ENCODE measurements at regions not wholly inside any gene's neighbourhood (a gene's known extent, or its start where the extent isn't known, plus 50 kb on each side); places are given as distances from the start of the nearest gene placed in this dataset.

- DNase-seq: peak; percentile 8
Observed at GRCh38 chr1:18535391-18536210, 54.9 kb downstream of the KLHDC7A start.

DNA sequence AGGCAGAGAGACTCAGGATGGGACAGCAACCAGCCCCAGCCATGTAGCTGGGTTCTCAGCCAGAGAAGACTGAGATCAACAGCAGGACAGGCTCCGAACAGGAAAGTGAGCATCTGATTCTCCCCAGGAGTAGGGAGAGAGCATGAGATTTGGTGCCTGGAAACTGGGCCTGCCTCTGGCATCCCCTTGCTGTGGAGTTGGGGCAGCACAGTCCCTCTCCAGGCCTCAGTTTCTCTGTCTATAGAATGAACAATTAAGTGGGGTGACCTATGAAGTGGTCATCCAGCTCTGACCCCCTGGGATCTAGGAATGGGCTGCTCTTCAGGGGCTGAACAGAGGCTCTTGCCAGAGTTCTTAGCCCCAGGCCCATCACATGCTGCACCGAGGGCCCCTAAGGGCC, 55.6 kb downstream of the KLHDC7A start:
- DNase-seq: peak; percentile 7

DNA sequence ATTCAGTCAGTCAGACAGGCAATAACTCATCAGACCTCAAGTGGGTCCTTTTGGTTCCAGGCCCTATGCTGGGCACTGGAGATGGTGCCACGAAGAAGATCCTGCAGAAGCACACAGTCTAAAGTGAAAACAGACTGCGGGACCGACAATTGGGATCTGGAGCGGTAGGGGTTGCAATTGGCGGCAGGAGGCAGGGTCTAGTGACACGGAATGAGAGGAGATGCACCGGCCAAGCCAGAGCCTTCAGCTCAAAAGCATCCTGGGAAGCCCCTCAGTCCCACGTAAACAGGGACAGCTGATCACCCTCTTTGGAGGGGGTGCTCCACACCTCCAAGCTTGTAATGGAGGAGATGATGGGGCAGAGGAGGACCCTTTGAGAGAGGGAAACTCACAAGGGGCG, 56.2 kb downstream of the KLHDC7A start:
- peak; percentile 2 for DNase-seq

DNA sequence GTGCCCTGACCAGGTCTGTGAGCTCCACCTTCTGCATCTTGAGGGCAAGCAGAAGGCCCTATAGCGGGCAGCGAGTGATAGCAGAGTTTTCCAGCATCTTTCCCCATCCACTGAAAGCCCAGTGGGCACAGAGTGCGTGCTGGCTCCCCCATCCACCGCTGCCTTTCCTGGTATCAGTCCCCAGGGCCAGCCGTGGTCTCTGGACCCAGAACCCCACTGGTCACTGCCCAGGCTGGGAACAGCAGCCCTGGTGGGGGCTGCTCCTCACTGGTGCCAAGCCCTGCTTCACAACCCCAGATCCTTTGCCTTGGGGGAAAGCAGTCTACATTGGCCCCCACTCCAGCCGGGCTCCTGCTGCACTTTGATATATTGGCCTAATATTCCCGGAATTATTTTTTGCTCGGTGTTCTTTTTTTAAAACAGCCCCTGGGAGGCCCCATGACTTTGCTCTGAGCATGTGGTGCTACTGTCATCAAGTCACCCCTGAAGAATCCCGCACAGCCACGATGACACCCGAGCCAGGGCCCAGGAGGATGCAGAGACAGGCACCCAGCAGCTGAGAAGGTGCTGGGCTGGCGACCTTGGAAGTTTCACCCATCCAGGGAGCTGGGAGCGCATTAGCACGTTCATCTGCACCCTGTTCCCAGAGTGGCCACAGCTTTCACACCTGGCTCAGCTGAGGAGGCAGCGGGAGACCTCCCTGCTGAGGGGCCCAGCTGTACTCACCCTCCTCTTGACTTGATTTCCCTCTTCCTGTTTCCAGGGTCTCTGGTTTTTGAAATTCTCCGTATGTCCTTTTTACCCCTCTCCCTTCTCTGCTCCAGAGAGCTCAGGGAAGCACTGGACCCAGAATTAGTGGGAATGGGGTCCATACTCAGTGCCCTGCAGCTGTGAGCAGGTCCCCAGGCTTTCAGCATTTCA, 56.9 kb downstream of the KLHDC7A start:
- peak; percentile 9 for DNase-seq

DNA sequence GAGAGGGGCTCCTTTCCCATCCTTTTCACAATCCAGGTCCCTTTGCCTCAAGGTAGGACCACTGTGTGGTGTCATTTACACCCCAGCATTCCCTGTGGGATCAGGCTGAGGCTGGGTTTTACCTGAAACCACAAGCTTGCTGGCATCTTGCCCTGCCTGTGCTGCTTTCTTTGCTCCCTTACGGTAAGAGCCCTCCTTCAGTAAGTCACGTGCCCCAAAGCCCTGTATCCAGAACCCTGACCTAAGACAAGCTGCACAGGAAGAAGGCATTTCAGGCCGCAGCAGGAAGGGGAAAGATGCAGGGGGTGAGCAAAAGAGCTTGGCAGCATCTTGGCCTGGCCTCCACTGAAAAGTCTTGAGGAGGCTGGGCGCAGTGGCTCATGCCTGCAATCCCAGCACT, 58.4 kb downstream of the KLHDC7A start:
- peak; percentile 6 for DNase-seq

DNA sequence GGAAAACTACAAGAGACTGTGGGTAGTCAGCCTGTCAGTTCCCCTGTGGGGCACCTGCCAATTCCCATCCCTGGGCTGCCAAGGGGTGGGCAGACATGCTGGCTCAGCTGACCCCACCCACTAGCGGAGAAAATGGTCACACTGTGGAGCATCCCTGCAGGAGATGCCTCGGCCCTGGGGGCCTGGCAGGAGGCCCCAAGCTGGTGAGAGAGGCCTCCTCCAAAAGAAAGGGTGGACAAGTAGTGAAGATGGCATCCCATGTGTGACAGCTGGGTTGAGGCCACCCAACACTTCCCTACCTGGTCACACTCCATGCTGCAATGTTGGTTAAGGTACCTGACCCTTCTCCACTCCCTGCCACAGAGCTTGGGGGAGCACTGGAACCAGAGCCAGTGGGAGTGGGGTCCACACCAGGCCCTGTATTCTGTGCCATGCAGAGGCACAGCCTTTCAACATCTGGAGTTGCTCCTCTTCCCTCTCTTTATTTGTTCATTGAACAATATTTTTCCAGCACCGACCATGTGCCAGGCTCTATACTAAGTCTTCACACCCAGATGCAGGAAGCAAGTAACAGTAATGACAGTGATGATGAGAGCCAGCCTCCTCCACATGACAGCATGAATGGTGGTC, 59.5 kb downstream of the KLHDC7A start:
- DNase-seq: peak; percentile 6

DNA sequence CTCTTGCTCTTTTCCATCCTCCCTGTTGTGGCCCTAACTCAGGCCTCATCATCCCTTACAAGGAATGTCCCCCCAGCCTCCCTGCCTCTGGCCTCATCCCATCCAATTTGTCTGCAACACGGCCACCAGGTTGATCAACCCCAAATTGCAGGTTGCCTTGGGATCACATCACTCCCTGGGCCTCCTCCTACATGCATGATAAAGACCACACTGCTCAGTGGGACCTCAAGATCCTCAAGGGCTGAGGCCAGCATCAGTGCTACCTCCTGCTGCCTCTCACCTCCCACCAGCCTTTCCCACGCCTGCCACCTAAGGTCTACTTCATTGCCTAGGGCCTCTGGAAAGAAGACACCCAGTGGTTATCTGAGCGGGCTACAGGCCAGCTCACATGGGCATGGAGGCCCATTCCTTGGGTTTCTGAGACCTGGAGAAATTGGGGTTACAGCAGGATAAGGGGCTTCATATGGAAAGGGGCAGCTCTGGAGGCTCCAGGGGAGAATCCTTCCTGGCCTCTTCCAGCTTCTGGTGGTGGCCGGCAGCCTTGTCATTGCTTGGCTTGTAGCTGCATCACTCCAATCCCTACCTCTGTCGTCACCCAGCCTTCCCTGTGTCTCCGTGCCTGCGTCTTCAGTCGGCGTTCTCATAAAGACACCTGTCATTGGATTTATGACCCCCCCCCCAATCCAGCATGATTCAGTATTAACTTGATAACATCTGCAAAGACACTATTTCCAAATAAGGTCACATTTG, 60.5 kb downstream of the KLHDC7A start:
- peak; percentile 8 for DNase-seq

DNA sequence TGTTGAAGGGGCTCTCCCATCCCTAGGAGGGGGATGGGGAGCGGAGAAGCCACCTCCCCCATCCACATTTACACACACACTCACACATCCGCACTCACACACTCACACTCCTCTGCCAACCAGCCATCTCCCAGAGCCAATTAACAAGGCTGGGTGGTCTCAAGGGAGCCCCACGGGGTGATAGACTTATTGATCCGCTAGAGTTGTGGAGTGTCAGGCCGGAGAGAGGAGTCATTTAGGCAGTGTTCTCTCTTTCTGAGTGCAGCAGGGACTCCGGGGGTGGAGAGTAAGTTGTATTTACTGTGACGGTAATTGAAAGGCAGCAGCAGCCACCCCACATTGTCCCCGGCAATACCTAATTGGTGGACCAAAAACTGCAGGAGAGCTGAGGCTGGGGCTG, 61.6 kb downstream of the KLHDC7A start:
- peak; percentile 4 for DNase-seq

GRCh38 chr1:18546026-18546425, 65.3 kb downstream of the KLHDC7A start:
- DNase-seq: no peak

DNA sequence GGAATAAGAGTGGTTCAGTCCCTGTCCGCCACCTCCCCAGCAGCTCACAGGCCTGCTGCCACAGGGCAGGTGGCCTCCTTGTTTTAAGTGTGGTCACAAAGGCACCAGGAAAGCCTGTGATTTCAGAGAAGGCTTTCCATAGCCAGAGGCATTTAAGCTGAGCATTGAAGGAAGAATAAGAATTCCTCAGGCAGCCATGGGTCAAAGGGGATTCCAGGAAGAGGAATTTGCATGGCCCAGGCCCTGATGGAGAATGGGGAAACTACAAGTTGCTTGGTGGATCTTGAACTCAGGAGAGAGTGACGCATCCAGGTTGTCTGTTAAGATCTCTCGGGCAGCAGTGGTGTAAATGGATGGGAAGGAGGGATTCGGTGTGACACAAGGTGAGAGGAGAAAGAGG, 66.7 kb downstream of the KLHDC7A start:
- no peak for DNase-seq

- no peak for DNase-seq
Observed at GRCh38 chr1:18548643-18549042, 67.9 kb downstream of the KLHDC7A start.

- DNase-seq: no peak
Observed at GRCh38 chr1:18549106-18549505, 68.4 kb downstream of the KLHDC7A start.

DNA sequence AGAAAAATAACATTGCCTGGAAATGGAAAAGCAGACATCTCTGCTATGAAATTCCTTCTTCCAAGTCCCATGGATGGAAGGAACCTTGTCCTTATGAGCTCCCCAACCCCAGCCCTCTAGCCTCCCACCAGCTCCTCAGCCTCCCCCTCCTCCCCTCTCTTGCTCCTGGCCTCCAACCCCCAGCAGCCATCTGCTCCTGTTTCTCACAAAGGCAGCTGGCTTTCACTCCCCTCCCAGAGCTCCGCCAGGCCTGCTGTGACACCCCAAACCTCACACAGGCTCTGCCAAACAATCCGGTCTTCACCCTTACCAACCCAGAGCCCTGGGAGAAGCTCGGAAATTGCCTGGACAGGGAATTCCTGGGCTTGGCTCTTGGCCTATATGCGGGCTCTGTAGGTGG, 69.2 kb downstream of the KLHDC7A start:
- DNase-seq: peak; percentile 37

- DNase-seq: no peak
Observed at GRCh38 chr1:18552631-18553030, 71.9 kb downstream of the KLHDC7A start.

DNA sequence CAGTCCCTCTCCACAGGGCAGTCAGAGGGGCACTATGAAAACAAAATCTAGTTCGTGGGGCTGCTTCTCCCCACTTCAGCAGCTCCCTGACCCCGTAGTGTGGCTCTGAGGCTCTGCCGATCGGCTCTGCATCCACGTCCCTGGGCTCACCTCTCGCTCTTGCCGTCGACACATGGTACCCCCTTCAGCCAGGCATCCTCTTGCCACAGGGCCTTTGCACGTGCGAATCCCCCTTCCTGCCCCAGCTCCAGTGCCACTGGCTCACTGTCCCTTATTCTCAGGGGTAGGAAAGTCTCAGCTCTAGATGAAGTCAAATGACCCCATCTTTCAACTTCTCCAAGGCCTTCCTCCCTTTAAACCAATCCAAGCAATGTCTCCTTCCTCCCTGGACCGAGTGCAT, 72.7 kb downstream of the KLHDC7A start:
- DNase-seq: no peak

DNA sequence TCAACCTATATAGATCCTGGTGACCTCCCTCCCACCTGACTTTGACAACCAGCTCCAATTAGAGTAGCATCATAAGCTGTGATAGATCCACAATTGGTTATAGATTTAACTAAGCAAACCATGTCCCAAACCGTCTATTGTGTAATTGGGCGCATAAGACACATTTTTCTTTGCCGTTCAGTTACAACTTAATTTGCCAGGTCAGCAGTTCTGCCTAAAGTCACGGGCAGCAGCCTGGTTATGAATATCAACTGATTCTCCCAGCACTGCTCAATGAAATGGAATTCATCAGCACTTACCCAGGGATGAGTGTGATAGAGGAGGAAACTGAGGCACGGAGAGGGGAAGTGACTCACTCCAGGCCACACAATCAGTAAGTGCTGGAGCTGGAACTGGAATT, 73.4 kb downstream of the KLHDC7A start:
- DNase-seq: no peak

DNA sequence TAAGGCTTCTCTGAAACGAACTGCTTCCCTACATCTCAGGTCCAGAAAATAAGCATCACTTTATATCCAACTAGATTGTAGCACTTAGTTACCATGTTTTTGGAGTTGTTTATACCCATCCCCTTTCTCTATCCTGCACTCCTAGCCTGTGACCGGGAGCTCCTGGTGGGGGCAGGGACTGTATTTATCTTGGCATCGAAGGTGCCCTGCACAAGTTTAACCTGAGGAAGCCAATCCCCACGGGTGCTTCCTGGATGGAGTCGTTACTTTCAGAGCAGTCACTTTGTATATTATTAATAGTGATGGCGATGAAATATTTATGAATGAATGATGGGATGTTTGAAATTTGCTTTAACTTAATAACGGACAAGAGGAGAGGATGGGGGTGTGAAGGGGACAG, 73.9 kb downstream of the KLHDC7A start:
- no peak for DNase-seq

DNA sequence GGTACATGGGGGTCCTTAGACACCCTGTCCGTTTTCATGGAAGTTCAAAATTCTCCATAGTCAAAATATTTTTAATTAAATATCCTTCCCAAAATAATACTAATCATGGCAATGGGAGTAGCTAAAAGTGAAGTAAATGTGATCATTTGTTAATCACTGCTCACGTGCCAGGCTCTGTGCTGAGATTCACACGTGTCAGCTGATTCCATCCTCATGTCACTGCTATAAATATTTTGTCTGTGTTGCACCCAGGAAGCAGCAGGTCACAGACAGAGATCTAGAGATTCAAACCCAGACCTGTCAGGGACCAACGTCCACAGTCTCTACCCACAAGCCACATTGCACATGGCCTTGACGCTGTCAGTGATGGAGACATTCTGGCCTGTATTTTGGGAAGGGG, 74.3 kb downstream of the KLHDC7A start:
- no peak for DNase-seq

- DNase-seq: no peak
Observed at GRCh38 chr1:18556364-18556763, 74.3 kb upstream of the PAX7 start.

DNA sequence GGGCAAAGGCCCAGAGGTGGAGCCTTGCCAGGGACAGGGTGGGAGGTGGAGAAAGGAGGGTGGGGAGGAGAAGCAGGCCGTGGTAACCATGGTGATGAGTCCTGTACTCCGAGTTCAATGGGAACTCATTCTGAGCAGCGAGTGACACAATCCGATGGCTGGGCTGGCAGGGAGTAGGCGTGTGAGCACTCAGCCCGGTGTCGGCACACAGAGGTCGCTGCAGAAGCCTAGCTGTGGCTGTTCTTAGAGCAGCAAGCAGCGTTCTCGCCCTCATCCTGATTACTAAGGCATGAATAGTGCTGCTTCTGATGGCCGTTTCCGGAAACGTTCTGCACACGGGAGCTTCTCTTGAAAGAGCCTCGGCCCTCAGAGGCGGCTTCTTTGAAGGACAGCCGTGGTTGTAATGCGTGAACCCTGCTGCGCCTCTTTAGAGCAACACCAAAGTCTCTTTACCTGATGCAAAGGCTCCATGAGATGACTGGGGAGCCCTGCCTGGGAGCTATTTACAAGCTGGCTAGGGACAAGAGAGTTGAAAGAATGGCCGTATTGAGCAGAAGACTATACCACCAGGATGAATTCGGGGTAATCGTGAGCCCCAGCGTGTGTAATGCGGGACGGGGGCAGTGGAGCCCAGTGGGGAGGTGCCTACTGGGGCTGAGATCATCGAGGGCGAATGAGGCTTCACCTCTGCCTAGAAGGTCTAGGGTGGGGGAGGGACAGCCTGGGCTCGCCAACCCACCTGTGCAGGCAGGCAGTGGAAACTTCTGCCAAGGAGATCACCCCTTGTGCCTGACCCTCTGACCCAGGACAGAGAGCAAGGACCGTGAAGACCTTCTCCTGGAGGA, 72.8 kb upstream of the PAX7 start:
- no peak for DNase-seq

- DNase-seq: no peak
Observed at GRCh38 chr1:18560692-18561091, 70.0 kb upstream of the PAX7 start.

GRCh38 chr1:18561967-18562366, 68.7 kb upstream of the PAX7 start:
- DNase-seq: no peak
